Neural progenitor cell (in vitro differentiated cells): ENCODE measurements at regions not wholly inside any gene's neighbourhood (a gene's known extent, or its start where the extent isn't known, plus 50 kb on each side); places are given as distances from the start of the nearest gene placed in this dataset.

ENCODE experiments used
- EZH2phosphoT487 ChIP-seq: fragments of 200-600 bp; sonication (generic); IDR thresholded peaks from 2 replicates; pipeline ENCODE4 v1.6.1; 2017; ENCODE audit warnings: antibody characterized with exemption
- TF ChIP-seq, protein P1 (sequence below): fragments of 200-600 bp; sonication (generic); IDR thresholded peaks from 2 replicates; pipeline ENCODE4 v1.5.1; 2017; ENCODE audit warnings: antibody characterized with exemption, mild to moderate bottlenecking

DNA sequence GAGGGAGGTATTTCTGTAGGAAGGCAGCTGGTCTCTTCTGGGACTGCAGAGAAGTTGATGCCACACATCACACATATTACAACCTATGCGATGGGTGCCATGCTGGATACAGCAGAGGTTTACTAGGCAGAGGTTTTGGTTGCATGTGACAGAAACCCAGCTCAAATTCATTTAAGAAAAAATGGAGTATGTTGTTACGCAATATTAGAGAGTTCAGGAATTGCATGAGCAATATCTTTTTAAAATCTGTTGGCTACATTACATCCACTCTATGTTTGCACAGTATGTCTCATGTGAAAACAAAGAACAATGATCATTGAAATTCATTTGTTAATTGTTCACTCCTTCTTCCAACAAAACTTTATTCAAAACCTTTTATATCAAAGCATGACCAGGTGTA is 425.2 kb downstream of the RWDD3 start:
- TF ChIP-seq, protein P1, sequence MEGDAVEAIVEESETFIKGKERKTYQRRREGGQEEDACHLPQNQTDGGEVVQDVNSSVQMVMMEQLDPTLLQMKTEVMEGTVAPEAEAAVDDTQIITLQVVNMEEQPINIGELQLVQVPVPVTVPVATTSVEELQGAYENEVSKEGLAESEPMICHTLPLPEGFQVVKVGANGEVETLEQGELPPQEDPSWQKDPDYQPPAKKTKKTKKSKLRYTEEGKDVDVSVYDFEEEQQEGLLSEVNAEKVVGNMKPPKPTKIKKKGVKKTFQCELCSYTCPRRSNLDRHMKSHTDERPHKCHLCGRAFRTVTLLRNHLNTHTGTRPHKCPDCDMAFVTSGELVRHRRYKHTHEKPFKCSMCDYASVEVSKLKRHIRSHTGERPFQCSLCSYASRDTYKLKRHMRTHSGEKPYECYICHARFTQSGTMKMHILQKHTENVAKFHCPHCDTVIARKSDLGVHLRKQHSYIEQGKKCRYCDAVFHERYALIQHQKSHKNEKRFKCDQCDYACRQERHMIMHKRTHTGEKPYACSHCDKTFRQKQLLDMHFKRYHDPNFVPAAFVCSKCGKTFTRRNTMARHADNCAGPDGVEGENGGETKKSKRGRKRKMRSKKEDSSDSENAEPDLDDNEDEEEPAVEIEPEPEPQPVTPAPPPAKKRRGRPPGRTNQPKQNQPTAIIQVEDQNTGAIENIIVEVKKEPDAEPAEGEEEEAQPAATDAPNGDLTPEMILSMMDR: no peak
- TF ChIP-seq EZH2phosphoT487: no peak
